ENCODE measurements at regions not wholly inside any gene's neighbourhood (a gene's known extent, or its start where the extent isn't known, plus 50 kb on each side); places are given as distances from the start of the nearest gene placed in this dataset.

- DNase-seq (ENCODE audit: low spot score) (no peak), ATAC-seq (no peak)
- TF ChIP-seq EMX1 (CRISPR knock-in tag; IDR thresholded peaks at IDR 0.05) = no peak
- TF ChIP-seq ZBTB43 (CRISPR knock-in tag; IDR thresholded peaks at IDR 0.05) = no peak
- no peak for TF ChIP-seq ZNF512 (CRISPR knock-in tag; IDR thresholded peaks at IDR 0.05; ENCODE audit: borderline replicate concordance)
- no peak for TF ChIP-seq ETV6 (CRISPR knock-in tag; IDR thresholded peaks at IDR 0.05)
- TF ChIP-seq GTF2I (CRISPR knock-in tag; conservative IDR thresholded peaks at IDR 0.05) = no peak
- TF ChIP-seq AFF4 (CRISPR knock-in tag; IDR thresholded peaks at IDR 0.05; ENCODE audit: borderline replicate concordance) = no peak
- no peak for TF ChIP-seq FOXP1 (CRISPR knock-in tag; IDR thresholded peaks at IDR 0.05; ENCODE audit: borderline replicate concordance)
- no peak for TF ChIP-seq SP1 (CRISPR knock-in tag; conservative IDR thresholded peaks at IDR 0.05)
- TF ChIP-seq KAT7 (CRISPR knock-in tag; IDR thresholded peaks at IDR 0.05; ENCODE audit: borderline replicate concordance) = no peak
- TF ChIP-seq, protein P1, sequence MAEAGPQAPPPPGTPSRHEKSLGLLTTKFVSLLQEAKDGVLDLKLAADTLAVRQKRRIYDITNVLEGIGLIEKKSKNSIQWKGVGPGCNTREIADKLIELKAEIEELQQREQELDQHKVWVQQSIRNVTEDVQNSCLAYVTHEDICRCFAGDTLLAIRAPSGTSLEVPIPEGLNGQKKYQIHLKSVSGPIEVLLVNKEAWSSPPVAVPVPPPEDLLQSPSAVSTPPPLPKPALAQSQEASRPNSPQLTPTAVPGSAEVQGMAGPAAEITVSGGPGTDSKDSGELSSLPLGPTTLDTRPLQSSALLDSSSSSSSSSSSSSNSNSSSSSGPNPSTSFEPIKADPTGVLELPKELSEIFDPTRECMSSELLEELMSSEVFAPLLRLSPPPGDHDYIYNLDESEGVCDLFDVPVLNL (CRISPR knock-in tag; IDR thresholded peaks at IDR 0.05; ENCODE audit: borderline replicate concordance, low read depth) = no peak
- TF ChIP-seq, protein P2, sequence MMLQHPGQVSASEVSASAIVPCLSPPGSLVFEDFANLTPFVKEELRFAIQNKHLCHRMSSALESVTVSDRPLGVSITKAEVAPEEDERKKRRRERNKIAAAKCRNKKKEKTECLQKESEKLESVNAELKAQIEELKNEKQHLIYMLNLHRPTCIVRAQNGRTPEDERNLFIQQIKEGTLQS (CRISPR knock-in tag; conservative IDR thresholded peaks at IDR 0.05) = no peak
- no peak for TF ChIP-seq ATF1 (CRISPR knock-in tag; IDR thresholded peaks at IDR 0.05)
- TF ChIP-seq PRDM15 (CRISPR knock-in tag; IDR thresholded peaks at IDR 0.05) = no peak
- TF ChIP-seq, protein P3, sequence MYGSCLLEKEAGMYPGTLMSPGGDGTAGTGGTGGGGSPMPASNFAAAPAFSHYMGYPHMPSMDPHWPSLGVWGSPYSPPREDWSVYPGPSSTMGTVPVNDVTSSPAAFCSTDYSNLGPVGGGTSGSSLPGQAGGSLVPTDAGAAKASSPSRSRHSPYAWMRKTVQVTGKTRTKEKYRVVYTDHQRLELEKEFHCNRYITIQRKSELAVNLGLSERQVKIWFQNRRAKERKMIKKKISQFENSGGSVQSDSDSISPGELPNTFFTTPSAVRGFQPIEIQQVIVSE (CRISPR knock-in tag; IDR thresholded peaks at IDR 0.05; ENCODE audit: borderline replicate concordance) = no peak
- no peak for TF ChIP-seq CBFB (CRISPR knock-in tag; IDR thresholded peaks at IDR 0.05; ENCODE audit: low read depth)
- TF ChIP-seq, protein P4, sequence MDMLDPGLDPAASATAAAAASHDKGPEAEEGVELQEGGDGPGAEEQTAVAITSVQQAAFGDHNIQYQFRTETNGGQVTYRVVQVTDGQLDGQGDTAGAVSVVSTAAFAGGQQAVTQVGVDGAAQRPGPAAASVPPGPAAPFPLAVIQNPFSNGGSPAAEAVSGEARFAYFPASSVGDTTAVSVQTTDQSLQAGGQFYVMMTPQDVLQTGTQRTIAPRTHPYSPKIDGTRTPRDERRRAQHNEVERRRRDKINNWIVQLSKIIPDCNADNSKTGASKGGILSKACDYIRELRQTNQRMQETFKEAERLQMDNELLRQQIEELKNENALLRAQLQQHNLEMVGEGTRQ (CRISPR knock-in tag; IDR thresholded peaks at IDR 0.05) = no peak
- TF ChIP-seq SMAD3 (CRISPR knock-in tag; IDR thresholded peaks at IDR 0.05; ENCODE audit: borderline replicate concordance) = no peak
- no peak for TF ChIP-seq PRRX2 (CRISPR knock-in tag; IDR thresholded peaks at IDR 0.05)
- ChIA-PET CTCF (no interaction called here), POLR2A (no interaction called here)
- H3K9me3 Mint-ChIP-seq = peaks cover 6% of the 10 kb centered on the region
- no peaks in the 10 kb centered on the region for H3K4me1 Mint-ChIP-seq
- H3K27ac Mint-ChIP-seq = no peak overlapping the region
- no peak overlapping the region for H3K4me3 Mint-ChIP-seq
- peaks cover 4% of the 10 kb centered on the region for H3K36me3 Mint-ChIP-seq
- no peaks in the 10 kb centered on the region for H3K27me3 Mint-ChIP-seq (ENCODE audit: low read depth)
Observed at GRCh38 chr12:24705741-24706358, 243.1 kb downstream of the BCAT1 start.

Measured in WTC11 (cell line).